Fibroblast of lung (primary cell): ENCODE measurements at regions not wholly inside any gene's neighbourhood (a gene's known extent, or its start where the extent isn't known, plus 50 kb on each side); places are given as distances from the start of the nearest gene placed in this dataset.

ENCODE experiments used
- DNase-seq, 2 donors: peaks; one replicate each; pipeline versions ENCODE4 v3.0.0 to v3.0.0-alpha.2; 2010; ENCODE audit warnings: low read depth in 2 of 2
- H2AFZ ChIP-seq: 2 replicates; pipeline ENCODE4 v1.5.1; 2012; ENCODE audit warnings: low read length, control low read depth, inconsistent platforms
- H3K27ac ChIP-seq: 2 replicates; pipeline ENCODE4 v1.5.1; 2011; ENCODE audit warnings: low read length, control low read depth; ENCODE audit not compliant: insufficient read depth
- H3K27me3 ChIP-seq: 2 replicates; pipeline ENCODE4 v1.5.1; 2011; ENCODE audit warnings: mild to moderate bottlenecking, low read length; ENCODE audit not compliant: control insufficient read depth, insufficient read depth
- H3K36me3 ChIP-seq: 2 replicates; pipeline ENCODE4 v1.5.1; 2011; ENCODE audit warnings: low read length; ENCODE audit not compliant: control insufficient read depth, insufficient read depth
- H3K4me1 ChIP-seq: 2 replicates; pipeline ENCODE4 v1.5.1; 2011; ENCODE audit warnings: low read length; ENCODE audit not compliant: control insufficient read depth, insufficient read depth; ENCODE audit errors: extremely low read depth
- H3K4me2 ChIP-seq: 2 replicates; pipeline ENCODE4 v1.5.1; 2011; ENCODE audit warnings: low read length, control low read depth; ENCODE audit not compliant: insufficient read depth; ENCODE audit errors: extremely low read depth
- H3K4me3 ChIP-seq, 4 experiments: fragments of 200-600 bp in 1 of 4; sonication (generic) in 1 of 4; replicated peaks in 1 of 4; 2 replicates each; pipeline ENCODE4 v1.5.1; 2011 to 2016; ENCODE audit warnings: low read length in 4 of 4, low read depth in 3 of 4, mild to moderate bottlenecking in 3 of 4, control low read depth in 2 of 4, inconsistent platforms in 1 of 4, mixed read lengths in 1 of 4; ENCODE audit not compliant: insufficient read depth in 1 of 4; ENCODE audit errors: control extremely low read depth in 1 of 4
- H3K79me2 ChIP-seq: 2 replicates; pipeline ENCODE4 v1.5.1; 2012; ENCODE audit warnings: mild to moderate bottlenecking, low read length, inconsistent platforms; ENCODE audit not compliant: control insufficient read depth, insufficient read depth
- H3K9ac ChIP-seq: 2 replicates; pipeline ENCODE4 v1.5.1; 2011; ENCODE audit warnings: mild to moderate bottlenecking, low read length, control low read depth; ENCODE audit not compliant: insufficient read depth
- H3K9me3 ChIP-seq: 2 replicates; pipeline ENCODE4 v1.5.1; 2012; ENCODE audit warnings: low read depth, low read length; ENCODE audit not compliant: control insufficient read depth, insufficient read depth
- H4K20me1 ChIP-seq: 2 replicates; pipeline ENCODE4 v1.5.1; 2011; ENCODE audit warnings: low read length; ENCODE audit not compliant: control insufficient read depth, insufficient read depth; ENCODE audit errors: extremely low read depth
- EZH2 ChIP-seq: IDR thresholded peaks from 2 replicates; pipeline ENCODE4 v1.5.1; 2012; ENCODE audit warnings: low read length, control low read depth, mild to moderate bottlenecking; ENCODE audit errors: missing control alignments
- TF ChIP-seq, protein P1 (sequence below), 2 donors: IDR thresholded peaks in 1 of 2; conservative IDR thresholded peaks in 1 of 2; 1 replicate in 1 of 2; 2 replicates in 1 of 2; pipeline ENCODE4 v1.5.1; 2011 to 2012; ENCODE audit warnings: low read length in 2 of 2, control low read depth in 1 of 2, inconsistent platforms in 1 of 2, low read depth in 1 of 2, mild to moderate bottlenecking in 1 of 2

- Histone ChIP-seq H4K20me1 (no peaks in the 10 kb centered on the region), H3K4me2 (no peak overlapping the region), H3K9me3 (no peaks in the 10 kb centered on the region), H3K36me3 (no peaks in the 10 kb centered on the region), H2AFZ (no peak overlapping the region), H3K9ac (no peak overlapping the region), H3K27ac (no peak overlapping the region), H3K79me2 (no peaks in the 10 kb centered on the region), H3K27me3 (no peaks in the 10 kb centered on the region), H3K4me1 (no peaks in the 10 kb centered on the region), H3K4me3 (no peak overlapping the region)
- TF ChIP-seq, protein P1, sequence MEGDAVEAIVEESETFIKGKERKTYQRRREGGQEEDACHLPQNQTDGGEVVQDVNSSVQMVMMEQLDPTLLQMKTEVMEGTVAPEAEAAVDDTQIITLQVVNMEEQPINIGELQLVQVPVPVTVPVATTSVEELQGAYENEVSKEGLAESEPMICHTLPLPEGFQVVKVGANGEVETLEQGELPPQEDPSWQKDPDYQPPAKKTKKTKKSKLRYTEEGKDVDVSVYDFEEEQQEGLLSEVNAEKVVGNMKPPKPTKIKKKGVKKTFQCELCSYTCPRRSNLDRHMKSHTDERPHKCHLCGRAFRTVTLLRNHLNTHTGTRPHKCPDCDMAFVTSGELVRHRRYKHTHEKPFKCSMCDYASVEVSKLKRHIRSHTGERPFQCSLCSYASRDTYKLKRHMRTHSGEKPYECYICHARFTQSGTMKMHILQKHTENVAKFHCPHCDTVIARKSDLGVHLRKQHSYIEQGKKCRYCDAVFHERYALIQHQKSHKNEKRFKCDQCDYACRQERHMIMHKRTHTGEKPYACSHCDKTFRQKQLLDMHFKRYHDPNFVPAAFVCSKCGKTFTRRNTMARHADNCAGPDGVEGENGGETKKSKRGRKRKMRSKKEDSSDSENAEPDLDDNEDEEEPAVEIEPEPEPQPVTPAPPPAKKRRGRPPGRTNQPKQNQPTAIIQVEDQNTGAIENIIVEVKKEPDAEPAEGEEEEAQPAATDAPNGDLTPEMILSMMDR (conservative IDR thresholded peaks at IDR 0.05 in 1 of 2, IDR thresholded peaks at IDR 0.05 in 1 of 2; ENCODE audit: low read depth in 1 of 2, low read length in 2 of 2) = no peak
- TF ChIP-seq EZH2 = no peak
- DNase-seq = no peak
Measured at GRCh38 chr13:70585109-70585508, 476.9 kb upstream of the KLHL1 start.

DNA sequence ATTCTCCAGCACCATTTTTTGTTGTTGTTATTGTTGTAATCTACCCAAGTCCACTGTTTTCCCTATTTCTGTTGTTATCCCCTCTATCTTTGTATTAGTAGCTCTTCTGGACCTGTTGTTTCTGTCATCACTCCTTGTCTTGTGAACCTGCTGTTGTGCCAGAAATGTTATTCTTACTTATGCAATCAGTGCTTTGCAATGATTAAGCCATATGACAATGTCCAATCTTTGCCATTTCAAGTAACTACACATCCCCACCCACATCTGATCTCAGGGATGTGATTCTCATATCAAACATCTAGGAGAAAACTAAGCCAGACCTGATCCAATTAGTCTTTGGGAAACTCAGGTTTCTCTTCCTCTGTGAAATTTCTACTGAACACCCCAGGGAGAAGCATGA lies 472.6 kb upstream of the KLHL1 start:
- TF ChIP-seq, protein P1 (conservative IDR thresholded peaks at IDR 0.05 in 1 of 2, IDR thresholded peaks at IDR 0.05 in 1 of 2; ENCODE audit: low read depth in 1 of 2, low read length in 2 of 2) = no peak
- TF ChIP-seq EZH2 = no peak
- DNase-seq = no peak
- H3K79me2 ChIP-seq = no peaks in the 10 kb centered on the region

DNA sequence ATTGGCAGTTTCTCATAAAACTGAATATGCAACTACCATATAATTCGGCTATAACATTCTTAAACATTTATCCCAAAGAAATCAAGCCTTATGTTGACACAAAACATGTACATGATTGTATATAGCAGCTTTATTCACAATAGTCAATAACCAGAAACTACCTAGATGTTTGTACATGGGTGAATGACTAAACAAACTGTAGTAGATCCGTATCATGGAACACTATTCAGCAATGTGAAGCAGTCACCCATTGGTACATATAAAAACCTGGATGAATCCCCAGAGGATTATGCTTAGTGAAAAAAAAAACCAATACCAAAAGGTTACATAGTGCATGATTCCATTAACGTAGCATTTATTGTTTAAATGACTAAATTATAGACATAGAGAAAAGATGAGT lies 471.7 kb upstream of the KLHL1 start:
- no peak for DNase-seq
- Histone ChIP-seq H2AFZ (no peak overlapping the region), H3K9me3 (no peaks in the 10 kb centered on the region), H3K27ac (no peak overlapping the region), H3K4me3 (no peak overlapping the region), H3K4me2 (no peak overlapping the region), H3K9ac (no peak overlapping the region), H3K79me2 (no peaks in the 10 kb centered on the region), H3K36me3 (no peaks in the 10 kb centered on the region), H3K27me3 (no peaks in the 10 kb centered on the region), H4K20me1 (no peaks in the 10 kb centered on the region), H3K4me1 (no peaks in the 10 kb centered on the region)
- no peak for TF ChIP-seq EZH2
- TF ChIP-seq, protein P1 (conservative IDR thresholded peaks at IDR 0.05 in 1 of 2, IDR thresholded peaks at IDR 0.05 in 1 of 2; ENCODE audit: low read depth in 1 of 2, low read length in 2 of 2) = no peak

More for the DNA sequence above, 472.6 kb upstream of the KLHL1 start:
- Histone ChIP-seq H3K27ac (no peak overlapping the region), H3K4me1 (no peaks in the 10 kb centered on the region), H4K20me1 (no peaks in the 10 kb centered on the region), H3K36me3 (no peaks in the 10 kb centered on the region), H2AFZ (no peak overlapping the region), H3K4me2 (no peak overlapping the region), H3K27me3 (no peaks in the 10 kb centered on the region), H3K9ac (no peak overlapping the region), H3K9me3 (no peaks in the 10 kb centered on the region), H3K4me3 (no peak overlapping the region)
